NCI-H524 (cell line): ENCODE measurements at regions not wholly inside any gene's neighbourhood (a gene's known extent, or its start where the extent isn't known, plus 50 kb on each side); places are given as distances from the start of the nearest gene placed in this dataset.
"Not testable (repeated sequence)": the region's sequence is repeated elsewhere in the genome, so short reads cannot be mapped to it uniquely, and the experiment has no call there.

Experiments
- DNase-seq, 2 experiments: peaks; one replicate each; lab custom pipeline; 2025; lab: John Stamatoyannopoulos, UW

GRCh38 chr1:221881805-221882581 lies 140.1 kb upstream of the DUSP10 start:
- DNase-seq = no peak

GRCh38 chr1:221880182-221880581 lies 138.3 kb upstream of the DUSP10 start:
- no peak for DNase-seq

GRCh38 chr1:221878134-221878533 lies 136.2 kb upstream of the DUSP10 start:
- DNase-seq = no peak

GRCh38 chr1:221877311-221877710 lies 135.4 kb upstream of the DUSP10 start:
- no peak for DNase-seq

GRCh38 chr1:221875004-221875330 lies 133.1 kb upstream of the DUSP10 start:
- no peak for DNase-seq

GRCh38 chr1:221874285-221875003 lies 132.6 kb upstream of the DUSP10 start:
- no peak for DNase-seq

- no peak for DNase-seq
Observed at GRCh38 chr1:221873673-221874072, 131.8 kb upstream of the DUSP10 start.

GRCh38 chr1:221871056-221871455 lies 129.2 kb upstream of the DUSP10 start:
- DNase-seq = no peak

GRCh38 chr1:221869779-221870178 lies 127.9 kb upstream of the DUSP10 start:
- peak; percentile 7 to 27 for DNase-seq

GRCh38 chr1:221868593-221869303 lies 126.9 kb upstream of the DUSP10 start:
- no peak for DNase-seq

- no peak for DNase-seq
Observed at GRCh38 chr1:221867003-221867402, 125.1 kb upstream of the DUSP10 start.

- DNase-seq = no peak
Observed at GRCh38 chr1:221865808-221866207, 123.9 kb upstream of the DUSP10 start.

- DNase-seq = peak in 1 of 2 experiments; percentile 12
Observed at GRCh38 chr1:221863635-221864034, 121.7 kb upstream of the DUSP10 start.

- no peak for DNase-seq
Observed at GRCh38 chr1:221862971-221863370, 121.1 kb upstream of the DUSP10 start.

GRCh38 chr1:221858818-221859611 lies 117.1 kb upstream of the DUSP10 start:
- no peak for DNase-seq

- DNase-seq = not testable (repeated sequence)
Observed at GRCh38 chr1:221857094-221857444, 115.2 kb upstream of the DUSP10 start.

- DNase-seq = no peak
Observed at GRCh38 chr1:221856228-221857093, 114.6 kb upstream of the DUSP10 start.

GRCh38 chr1:221855156-221855555 lies 113.3 kb upstream of the DUSP10 start:
- no peak for DNase-seq

GRCh38 chr1:221851336-221851735 lies 109.4 kb upstream of the DUSP10 start:
- no peak for DNase-seq

- DNase-seq = no peak
Observed at GRCh38 chr1:221850470-221851187, 108.7 kb upstream of the DUSP10 start.

GRCh38 chr1:221849897-221850296 lies 108.0 kb upstream of the DUSP10 start:
- no peak for DNase-seq
